ENCODE measurements at regions not wholly inside any gene's neighbourhood (a gene's known extent, or its start where the extent isn't known, plus 50 kb on each side); places are given as distances from the start of the nearest gene placed in this dataset.
A peak's percentile ranks its signal among the peaks of the same experiment; 100 is the strongest.

- no peak for DNase-seq (ENCODE audit: low read depth in 3 of 3)
Observed at GRCh38 chr18:73852789-73853549, 294.7 kb downstream of the FBXO15 start.

DNA sequence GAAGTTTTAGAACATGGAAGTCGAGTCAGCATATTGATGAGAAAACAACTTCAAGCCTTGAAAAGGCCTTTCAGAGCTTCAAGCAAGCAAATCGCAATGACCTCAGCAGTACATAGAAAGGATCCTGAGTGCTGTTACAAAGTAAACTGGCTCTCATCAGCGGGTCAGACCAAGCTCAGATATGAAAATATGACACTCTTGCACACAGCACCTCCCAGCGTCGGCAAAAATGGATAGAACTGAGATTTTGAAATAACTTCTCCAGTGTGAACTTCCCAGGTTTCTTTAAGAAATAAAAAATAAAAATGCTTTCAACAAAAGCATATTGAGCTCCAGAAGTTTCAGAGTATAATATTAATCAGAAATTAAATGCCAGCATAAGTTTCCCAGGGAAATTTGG lies 296.9 kb downstream of the FBXO15 start:
- DNase-seq (ENCODE audit: low read depth in 3 of 3) = no peak

DNA sequence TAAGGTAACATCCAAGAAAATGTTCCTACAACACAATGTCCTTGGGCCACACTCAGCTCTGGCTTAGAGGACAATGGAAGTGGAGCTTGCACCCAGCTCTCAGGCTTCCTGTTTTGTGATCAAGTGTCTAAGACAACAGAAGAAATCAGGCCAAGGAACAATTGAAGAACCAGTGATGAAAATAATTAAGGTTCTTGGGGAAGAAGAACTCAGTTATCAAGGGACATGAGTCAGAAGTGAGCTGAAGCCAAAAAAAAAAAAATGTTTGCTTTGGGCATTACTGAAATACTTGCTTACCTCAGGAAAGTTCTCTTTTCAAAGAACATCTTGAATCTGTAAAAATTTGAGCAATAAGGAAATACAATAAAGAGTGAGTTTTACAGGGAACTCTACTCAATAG lies 299.0 kb downstream of the FBXO15 start:
- no peak for DNase-seq (ENCODE audit: low read depth in 3 of 3)

GRCh38 chr18:73843455-73843854 lies 304.2 kb downstream of the FBXO15 start:
- DNase-seq (ENCODE audit: low read depth in 3 of 3) = no peak

DNA sequence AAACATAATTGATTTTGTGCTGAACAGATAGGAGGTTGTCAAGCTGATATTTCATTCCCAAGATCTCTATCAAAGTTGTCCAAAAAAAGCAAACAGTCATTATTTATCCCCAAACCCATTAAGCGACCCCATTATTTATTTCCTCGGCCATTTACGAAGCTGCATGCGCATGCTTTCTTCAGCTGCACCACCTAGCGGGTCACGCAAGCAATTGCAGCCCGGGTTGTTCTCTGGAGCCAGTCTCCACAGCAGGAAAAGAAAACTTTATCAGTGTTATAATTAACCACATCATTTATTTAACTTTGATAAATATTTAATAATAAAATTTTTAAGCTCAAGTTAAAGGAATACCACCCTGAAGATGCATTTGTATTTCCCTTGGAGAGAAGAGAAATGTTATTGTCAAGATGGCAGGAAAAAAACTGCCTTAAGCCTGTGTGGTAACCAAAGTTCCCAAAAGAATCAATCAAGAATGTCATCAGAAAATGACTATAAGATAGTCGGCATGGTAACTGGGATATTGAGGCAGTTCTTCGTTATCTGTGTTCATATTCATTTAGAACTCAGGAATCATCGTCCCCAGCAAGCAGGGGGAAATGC lies 304.7 kb downstream of the FBXO15 start:
- DNase-seq (ENCODE audit: low read depth in 3 of 3) = peak; percentile 10 to 43 (median 11)

DNA sequence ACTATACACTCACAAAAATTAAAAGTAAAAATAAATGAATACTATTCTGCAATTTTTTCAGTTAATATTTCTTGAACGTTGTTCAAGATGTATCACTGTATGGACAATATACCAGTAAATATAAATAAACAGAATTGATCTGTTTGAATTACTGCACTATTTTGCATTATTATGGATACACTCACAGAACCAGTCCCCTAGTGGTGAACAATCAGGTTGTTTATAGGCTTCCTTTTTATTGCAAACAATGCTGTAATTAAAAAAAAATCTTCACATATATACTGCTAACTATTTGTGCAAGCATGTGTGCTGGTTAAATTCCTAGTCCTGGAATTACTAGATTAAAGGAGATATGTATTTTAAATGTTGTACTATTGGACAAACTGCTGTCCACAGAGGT lies 306.0 kb downstream of the FBXO15 start:
- DNase-seq (ENCODE audit: low read depth in 3 of 3) = no peak

GRCh38 chr18:73840319-73840945 lies 307.2 kb downstream of the FBXO15 start:
- DNase-seq (ENCODE audit: low read depth in 3 of 3) = no peak

GRCh38 chr18:73839441-73839840 lies 308.2 kb downstream of the FBXO15 start:
- DNase-seq (ENCODE audit: low read depth in 3 of 3) = no peak

- no peak for DNase-seq (ENCODE audit: low read depth in 3 of 3)
Observed at GRCh38 chr18:73838107-73838506, 309.5 kb downstream of the FBXO15 start.

GRCh38 chr18:73835656-73836364 lies 311.8 kb downstream of the FBXO15 start:
- DNase-seq (ENCODE audit: low read depth in 3 of 3) = no peak

- no peak for DNase-seq (ENCODE audit: low read depth in 3 of 3)
Observed at GRCh38 chr18:73835039-73835438, 312.6 kb downstream of the FBXO15 start.

- no peak for DNase-seq (ENCODE audit: low read depth in 3 of 3)
Observed at GRCh38 chr18:73831688-73832087, 315.9 kb downstream of the FBXO15 start.

DNA sequence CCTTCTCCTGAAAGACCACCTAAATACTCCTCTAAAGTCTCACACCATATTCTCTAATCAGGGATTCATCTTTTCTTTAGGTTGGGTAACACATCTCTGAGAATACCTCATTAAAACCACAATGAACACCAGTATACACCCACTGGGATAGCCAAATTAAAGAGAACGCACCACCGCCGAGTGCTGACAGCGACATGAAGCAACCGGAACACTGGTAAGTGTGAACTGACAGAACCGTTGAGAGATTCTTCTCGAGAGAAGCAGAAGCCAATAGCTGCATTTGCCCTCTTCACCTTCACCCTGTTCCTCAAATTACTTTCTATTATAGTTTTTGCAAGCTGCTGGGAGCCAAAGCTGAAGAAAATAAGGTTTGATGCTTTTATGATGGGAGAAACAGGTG lies 318.5 kb downstream of the FBXO15 start:
- DNase-seq (ENCODE audit: low read depth in 3 of 3) = no peak

GRCh38 chr18:73827801-73828200 lies 319.8 kb downstream of the FBXO15 start:
- no peak for DNase-seq (ENCODE audit: low read depth in 3 of 3)

GRCh38 chr18:73826098-73826497 lies 321.5 kb downstream of the FBXO15 start:
- DNase-seq (ENCODE audit: low read depth in 3 of 3) = no peak

DNA sequence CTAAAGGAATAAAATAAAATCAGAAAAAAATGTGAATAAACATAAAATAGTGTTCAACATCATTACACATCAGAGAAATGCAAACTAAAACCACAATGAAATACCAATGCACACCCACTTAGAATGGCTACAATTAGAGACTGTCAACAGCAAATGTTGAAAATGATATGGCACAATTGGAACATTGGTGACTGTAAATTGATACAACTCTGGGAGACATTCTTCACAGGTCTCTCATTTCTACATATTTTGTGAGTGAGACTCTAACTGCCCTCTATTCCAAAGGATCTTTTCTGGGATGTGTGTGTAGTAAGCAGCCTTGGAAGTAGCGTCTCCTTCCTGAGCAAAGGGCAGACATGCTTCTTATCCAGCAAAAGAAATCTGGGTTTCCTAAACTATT lies 323.0 kb downstream of the FBXO15 start:
- no peak for DNase-seq (ENCODE audit: low read depth in 3 of 3)

GRCh38 chr18:73812423-73812822 lies 335.2 kb downstream of the FBXO15 start:
- no peak for DNase-seq (ENCODE audit: low read depth in 3 of 3)

- no peak for DNase-seq (ENCODE audit: low read depth in 3 of 3)
Observed at GRCh38 chr18:73807551-73808192, 340.0 kb downstream of the FBXO15 start.

GRCh38 chr18:73805991-73806390 lies 341.6 kb downstream of the FBXO15 start:
- DNase-seq (ENCODE audit: low read depth in 3 of 3) = no peak

DNA sequence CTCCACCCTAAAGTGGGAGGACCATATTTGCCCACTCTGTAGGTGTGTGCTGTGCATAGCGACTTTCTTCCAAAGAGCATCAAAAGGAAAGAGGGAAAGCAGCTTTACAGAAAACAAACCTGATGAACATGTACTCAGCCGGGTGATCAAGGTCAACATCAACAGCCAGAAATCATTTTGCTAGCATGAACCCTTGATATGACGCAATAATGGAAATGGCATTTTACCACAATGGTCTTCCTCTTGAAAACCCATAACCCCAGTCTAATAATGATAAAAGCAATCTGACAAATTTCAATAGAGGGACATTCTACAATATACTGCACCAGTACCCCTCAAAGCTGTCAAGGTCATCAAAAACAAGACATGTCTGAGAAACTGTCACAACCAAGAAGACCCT lies 350.2 kb downstream of the FBXO15 start:
- no peak for DNase-seq (ENCODE audit: low read depth in 3 of 3)

- no peak for DNase-seq (ENCODE audit: low read depth in 3 of 3)
Observed at GRCh38 chr18:73793386-73793785, 354.2 kb downstream of the FBXO15 start.

DNA sequence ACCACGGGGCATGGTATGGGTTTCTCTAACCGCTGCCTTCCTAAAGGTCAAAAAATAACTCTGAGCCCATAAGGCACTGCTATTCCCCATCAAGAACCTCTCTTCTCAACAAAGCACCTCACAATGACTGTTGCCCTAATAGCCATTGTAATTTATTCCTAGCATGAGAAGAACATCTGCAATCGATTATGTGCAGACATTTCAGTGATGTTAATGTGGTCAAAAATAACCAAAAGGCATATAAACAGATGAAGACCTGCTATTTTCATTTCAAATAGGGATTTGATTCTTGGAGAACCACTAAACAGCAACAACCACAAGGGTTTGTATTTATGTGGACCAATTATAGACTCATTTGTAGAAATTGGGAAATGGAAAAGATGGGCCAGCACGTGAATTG lies 356.6 kb downstream of the FBXO15 start:
- DNase-seq (ENCODE audit: low read depth in 3 of 3) = no peak

Measured in stimulated activated CD4-positive, alpha-beta T cell treated with anti-CD3 and anti-CD28 coated beads, TNF-alpha, amount 100 ng/mL, for 48 hours (primary cell).